HG03064 (cell line): ENCODE measurements at regions not wholly inside any gene's neighbourhood (a gene's known extent, or its start where the extent isn't known, plus 50 kb on each side); places are given as distances from the start of the nearest gene placed in this dataset.
"Not testable (repeated sequence)": the region's sequence is repeated elsewhere in the genome, so short reads cannot be mapped to it uniquely, and the experiment has no call there.

Experiments used
- ATAC-seq: cut with Tn5 transposase; IDR thresholded peaks from one replicate; pipeline ENCODE4 v1.9.1; 2021; ENCODE audit warnings: low read depth; ENCODE audit not compliant: unreplicated experiment

GRCh38 chr1:113185463-113186104 is 112.6 kb downstream of the LRIG2 start:
- ATAC-seq = peak; percentile 97

- ATAC-seq = no peak
Observed at GRCh38 chr1:113190078-113190477, 117.1 kb downstream of the LRIG2 start.

DNA sequence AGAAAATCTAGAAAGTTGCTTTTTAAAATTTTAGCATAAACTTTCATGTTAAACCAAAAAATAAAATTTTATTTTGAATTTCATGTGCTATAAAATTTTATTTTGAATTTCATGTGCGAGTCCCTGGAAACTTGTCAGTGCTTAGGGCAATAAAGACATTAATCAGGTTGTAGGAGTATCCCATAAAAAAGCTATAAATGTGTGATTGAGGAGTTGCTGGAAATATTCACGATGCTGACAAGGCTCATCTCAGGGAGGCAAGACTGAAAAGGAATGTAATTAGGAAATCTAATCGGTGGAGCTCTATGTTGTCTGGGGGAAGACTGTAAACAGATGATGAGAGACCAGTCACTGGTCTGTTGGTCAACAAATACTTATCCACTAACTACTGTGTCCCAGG is 117.9 kb downstream of the LRIG2 start:
- no peak for ATAC-seq

GRCh38 chr1:113191579-113192076 is 118.6 kb downstream of the LRIG2 start:
- ATAC-seq = no peak

- ATAC-seq = no peak
Observed at GRCh38 chr1:113192242-113192641, 119.2 kb downstream of the LRIG2 start.

DNA sequence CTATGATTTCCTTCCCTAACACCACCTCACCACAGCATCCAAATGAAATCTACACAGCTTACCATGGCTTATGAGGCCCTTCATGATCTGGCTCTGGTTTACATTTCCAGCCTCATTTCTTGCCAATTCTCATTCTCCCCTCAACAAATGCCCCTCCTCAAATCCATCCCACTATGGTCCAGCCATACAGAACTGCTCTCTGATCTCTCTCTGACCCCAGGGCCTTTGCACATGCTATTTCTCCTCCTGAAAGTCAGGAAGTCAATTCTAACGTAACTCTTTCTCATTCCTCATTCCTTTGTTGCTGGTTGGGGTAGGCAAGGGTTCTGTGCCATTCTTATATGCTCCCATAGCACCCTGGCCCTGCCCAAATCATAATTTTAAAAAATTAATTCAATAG is 120.0 kb downstream of the LRIG2 start:
- ATAC-seq = no peak

DNA sequence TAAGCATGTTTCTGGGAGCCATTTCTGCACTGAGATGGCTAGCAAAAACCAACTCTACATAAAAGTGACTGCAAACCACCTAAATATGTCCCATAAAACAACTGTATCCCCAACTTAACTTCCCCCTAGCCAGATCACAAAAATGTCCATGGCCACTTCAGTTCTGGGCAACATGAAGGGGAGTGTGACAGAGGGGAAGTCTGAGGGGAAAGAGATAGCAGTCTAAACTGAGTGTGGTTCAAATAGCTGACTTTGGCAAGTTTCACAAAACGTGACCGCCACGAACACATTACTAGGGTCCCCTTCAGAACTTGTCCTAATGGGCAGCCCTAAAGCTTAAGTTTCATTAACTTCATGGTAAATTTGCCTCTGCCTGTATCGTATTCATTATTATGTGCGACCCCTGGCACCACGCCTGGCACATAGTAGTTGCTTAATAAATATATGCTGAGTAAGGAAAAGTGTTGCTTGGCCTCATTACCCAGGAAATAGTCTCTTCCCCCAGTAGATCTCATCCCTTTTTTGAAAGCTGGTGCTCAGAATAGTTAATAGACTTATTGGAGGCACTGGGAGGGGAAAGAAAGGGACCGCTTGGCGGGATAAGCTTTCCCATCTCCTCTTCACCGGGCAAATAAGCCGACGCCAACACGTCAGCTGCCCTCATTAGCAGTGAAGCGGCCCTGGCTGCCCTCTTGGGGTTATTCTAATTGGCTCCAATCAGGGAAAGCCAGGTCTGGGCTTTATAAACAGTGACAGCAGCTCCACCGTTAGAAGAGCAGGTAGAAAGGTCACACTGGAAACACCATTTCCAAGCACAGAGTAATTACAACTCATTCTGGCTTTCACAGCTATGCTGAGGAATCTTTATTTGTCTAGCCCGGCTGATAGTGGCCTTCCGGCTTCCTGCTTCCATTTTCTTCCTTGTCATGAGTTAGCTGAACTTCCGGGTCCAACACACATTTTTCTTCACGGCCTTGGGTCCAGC is 122.1 kb downstream of the LRIG2 start:
- ATAC-seq = no peak

- no peak for ATAC-seq
Observed at GRCh38 chr1:113197719-113198330, 124.8 kb downstream of the LRIG2 start.

DNA sequence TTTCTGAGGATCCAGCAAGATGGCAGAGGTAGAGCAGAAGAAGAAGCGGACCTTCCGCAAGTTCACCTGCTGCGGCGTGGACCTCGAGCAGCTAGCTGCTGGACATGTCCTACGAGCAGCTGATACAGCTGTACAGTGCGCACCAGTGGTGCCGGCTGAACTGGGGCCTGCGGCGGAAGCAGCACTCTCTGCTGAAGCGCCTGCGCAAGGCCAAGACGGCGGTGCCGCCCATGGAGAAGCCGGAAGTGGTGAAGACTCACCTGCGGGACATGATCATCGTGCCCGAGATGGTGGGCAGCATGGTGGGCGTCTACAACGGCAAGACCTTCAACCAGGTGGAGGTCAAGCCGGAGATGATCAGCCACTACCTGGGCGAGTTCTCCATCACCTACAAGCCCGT is 125.8 kb downstream of the LRIG2 start:
- ATAC-seq = no peak

DNA sequence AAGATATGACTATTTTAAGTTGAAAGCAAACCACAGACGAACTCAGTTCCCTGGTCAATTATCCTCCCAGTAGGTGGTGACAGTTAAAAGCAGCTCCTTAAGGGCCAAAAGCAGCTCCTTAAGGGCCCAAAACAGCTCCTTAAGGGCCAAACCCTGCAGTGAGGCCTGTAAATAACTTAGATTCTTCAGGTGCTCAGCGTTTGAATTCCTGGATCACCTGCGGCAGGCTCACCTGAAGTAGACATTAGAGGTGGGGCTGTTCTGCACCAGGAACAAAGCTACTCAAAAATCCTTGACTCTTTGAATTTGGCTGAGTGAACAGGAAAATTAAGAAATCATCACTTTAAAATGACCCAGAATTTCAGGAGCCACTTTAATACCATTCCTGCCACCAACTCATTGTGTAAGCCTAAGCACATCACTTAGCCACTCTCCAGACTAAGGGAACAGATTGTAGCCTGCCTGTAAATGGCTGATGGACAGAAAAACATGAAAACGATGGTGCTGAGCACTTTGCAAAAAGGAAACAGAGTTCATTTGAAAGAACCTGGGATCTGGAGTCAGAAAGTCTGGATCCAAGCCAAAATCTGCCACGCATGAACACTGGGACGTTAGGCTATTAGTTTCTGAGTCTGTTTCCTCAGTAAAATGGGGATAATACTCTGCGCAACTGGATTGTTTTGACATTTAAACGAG is 126.9 kb downstream of the LRIG2 start:
- no peak for ATAC-seq

DNA sequence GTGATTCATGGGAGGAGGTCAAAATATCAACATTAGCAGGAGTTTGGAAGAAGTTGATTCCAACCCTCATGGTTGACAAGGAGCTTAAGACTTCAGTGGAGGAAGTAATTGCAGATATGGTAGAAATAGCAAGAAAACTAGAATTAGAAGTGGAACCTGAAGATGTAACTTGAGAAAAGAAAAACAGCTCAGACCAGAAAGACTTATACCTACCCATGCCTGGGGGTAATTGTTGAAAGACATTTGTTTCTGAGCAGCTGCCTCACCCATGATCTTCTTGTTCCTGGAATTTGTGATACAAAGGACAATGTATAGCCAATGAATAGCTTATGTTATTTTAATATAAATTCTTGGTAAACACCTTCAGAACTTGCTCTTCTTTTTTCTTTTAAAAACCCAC is 128.6 kb downstream of the LRIG2 start:
- no peak for ATAC-seq

DNA sequence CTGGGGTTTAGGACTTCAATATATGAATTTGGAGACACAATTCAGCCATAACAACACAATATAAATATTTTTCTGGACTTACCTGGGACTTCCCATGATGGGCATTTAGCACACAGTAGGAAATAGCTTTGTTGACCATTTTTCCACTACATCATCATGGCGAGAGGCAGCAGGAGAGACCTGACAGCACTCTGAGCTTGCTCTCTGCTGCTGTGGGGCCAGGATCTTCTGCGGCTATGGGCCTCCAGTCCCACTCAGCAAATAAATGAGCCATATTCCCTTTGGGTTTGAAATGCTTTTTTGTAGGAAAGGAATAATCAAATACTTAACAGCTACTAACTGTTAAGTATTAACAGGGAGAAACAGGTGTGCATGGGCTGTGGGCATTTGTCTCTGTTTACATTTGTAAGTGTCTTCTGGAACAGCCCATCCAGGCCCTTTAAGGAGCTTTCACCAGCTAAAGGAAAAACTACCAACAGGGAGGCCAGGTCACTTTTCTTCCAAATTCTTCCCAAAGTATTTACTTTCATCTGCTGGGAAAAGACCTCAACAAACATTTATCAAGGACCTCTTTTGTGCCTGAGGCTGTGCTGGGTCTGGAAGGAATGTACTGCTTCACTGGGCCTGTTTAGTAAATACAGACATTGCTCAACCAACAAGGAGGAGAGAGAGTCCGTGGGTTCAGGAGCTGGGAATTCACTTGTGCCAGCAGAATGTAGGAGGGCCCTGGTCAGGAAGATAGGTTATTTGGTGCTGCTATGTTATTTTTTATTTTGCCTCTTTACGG is 133.2 kb downstream of the LRIG2 start:
- ATAC-seq = no peak

GRCh38 chr1:113207019-113207418 is 134.0 kb downstream of the LRIG2 start:
- no peak for ATAC-seq

DNA sequence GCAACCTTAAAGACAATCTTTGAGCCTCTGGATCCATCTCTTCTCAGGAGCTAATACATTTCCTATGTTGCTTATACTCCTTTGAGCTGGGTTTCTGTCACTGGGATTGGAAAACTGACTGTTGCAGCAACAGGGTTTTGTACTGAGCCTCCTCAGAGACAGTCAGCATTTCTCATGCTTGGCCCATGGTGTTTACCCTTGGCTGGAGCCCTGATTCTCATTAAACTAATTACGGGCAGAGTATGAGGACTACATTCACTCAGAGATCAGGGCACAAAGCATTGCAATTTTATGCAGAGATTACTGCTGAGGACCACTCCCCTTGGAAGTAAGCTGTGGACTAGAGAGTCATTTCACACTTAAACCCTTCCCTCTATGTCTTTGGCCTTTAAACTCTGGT is 134.5 kb downstream of the LRIG2 start:
- ATAC-seq = no peak

DNA sequence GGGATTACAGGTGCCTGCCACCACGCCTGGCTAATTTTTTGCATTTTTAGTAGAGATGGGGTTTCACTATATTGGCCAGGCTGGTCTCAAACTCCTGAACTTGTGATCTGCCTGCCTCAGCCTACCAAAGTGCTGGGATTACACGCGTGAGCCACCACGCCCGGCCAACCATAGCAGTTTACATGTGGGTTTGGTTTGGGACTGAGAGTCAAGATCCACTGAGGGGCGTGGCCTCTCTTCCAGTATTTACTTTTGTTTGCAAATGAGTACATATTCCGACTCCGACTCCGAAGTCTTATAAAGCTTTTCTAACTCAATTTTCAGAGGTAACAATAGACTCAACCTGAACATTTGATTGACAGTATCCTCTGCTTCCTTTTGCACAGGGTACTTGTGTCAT is 135.4 kb downstream of the LRIG2 start:
- not testable (repeated sequence) for ATAC-seq

GRCh38 chr1:113210248-113210647 is 137.2 kb downstream of the LRIG2 start:
- no peak for ATAC-seq

DNA sequence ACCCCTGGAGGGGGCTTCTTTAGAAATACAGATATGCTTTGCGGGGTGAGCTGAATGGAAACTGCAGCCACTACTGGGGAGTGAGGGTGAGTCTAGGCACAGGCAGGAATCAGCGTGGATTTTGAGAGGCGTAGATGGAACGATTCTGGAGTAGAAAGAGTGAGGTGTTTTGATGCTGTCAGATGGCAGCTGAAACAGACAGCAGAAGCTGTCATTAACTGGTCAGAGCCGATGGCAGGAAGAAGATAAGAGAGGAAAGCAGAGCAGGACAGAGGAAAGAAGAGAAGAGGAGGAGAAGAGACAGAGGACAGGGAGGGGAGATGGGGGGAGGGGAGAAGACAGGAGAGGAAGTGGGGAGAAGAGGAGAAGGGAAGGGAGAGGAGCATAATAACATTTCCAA is 138.5 kb downstream of the LRIG2 start:
- ATAC-seq = no peak

DNA sequence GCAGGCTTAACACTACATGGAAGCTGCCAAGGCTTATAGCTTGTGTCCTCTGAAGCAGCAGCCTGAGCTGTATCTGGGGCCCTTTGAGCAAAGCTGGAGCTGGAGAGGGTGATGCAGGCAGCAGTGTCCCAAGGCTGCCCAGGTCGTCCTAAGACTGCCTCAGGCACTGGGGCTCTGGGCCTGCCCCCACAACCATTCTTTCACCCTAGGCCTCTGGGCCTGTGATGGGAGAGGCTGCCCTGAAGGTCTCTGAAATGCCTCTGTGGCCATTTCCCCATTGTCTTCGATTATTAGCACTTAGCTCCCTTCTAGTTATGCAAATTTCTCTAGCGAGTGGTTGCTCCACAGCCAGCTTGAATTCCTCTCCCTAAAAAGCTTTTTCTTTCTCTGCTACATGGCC is 142.0 kb downstream of the LRIG2 start:
- no peak for ATAC-seq

DNA sequence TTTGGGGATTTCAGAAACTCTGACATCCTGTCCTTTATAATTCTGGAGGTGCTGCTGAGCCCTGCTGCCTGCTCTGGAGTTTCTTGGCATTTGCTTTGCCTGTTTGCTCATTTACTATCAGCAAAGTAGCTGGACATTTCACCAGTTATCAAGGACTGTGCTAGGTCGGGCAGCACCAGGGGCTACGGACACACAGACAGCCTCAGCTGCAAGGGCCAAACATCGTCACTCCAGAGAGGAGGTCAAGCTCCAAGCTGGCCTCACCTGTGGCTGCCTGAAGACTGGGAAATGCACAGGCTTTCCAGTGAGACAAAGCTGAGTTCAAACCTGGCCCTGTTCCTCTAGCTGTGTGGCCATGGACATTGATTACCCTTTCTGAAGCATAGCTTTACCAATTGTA is 143.7 kb downstream of the LRIG2 start:
- no peak for ATAC-seq
